HCT116 (cell line): ENCODE measurements at regions not wholly inside any gene's neighbourhood (a gene's known extent, or its start where the extent isn't known, plus 50 kb on each side); places are given as distances from the start of the nearest gene placed in this dataset.
"Not testable (repeated sequence)": the region's sequence is repeated elsewhere in the genome, so short reads cannot be mapped to it uniquely, and the experiment has no call there.

ENCODE experiments used
- CEBPB ChIP-seq: IDR thresholded peaks from 2 replicates; pipeline ENCODE4 v1.6.1; 2012; ENCODE audit warnings: low read depth
- CTCF ChIP-seq, 3 experiments: fragments of 200-600 bp in 1 of 3; sonication (generic) in 1 of 3; IDR thresholded peaks in 2 of 3; conservative IDR thresholded peaks in 1 of 3; 2 replicates each; pipeline ENCODE4 v1.5.1; 2012 to 2017; ENCODE audit warnings: low read depth in 2 of 3, low read length in 2 of 3, antibody characterized with exemption in 1 of 3, borderline replicate concordance in 1 of 3, control low read depth in 1 of 3, mild to moderate bottlenecking in 1 of 3, mixed read lengths in 1 of 3, mixed run types in 1 of 3, moderate library complexity in 1 of 3; ENCODE audit not compliant: insufficient read depth in 1 of 3
- EZH2phosphoT487 ChIP-seq: fragments of 200-600 bp; IDR thresholded peaks from 2 replicates; pipeline ENCODE4 v1.6.1; 2018; ENCODE audit warnings: antibody characterized with exemption, borderline replicate concordance
- FOSL1 ChIP-seq: IDR thresholded peaks from 2 replicates; pipeline ENCODE4 v1.6.1; 2012; ENCODE audit warnings: low read depth
- MAX ChIP-seq: IDR thresholded peaks from 2 replicates; pipeline ENCODE4 v1.6.1; 2012
- POLR2A ChIP-seq: IDR thresholded peaks from 2 replicates; pipeline ENCODE4 v1.7.0; 2011; ENCODE audit warnings: borderline replicate concordance; ENCODE audit not compliant: insufficient read depth, insufficient read length; ENCODE audit errors: extremely low read depth
- SIN3A ChIP-seq: IDR thresholded peaks from 2 replicates; pipeline ENCODE4 v1.6.1; 2012; ENCODE audit warnings: low read depth
- YY1 ChIP-seq: IDR thresholded peaks from 2 replicates; pipeline ENCODE4 v1.6.1; 2011; ENCODE audit warnings: low read length, low read depth, moderate library complexity, mild to moderate bottlenecking; ENCODE audit not compliant: insufficient replicate concordance; ENCODE audit errors: extremely low read depth

- TF ChIP-seq CTCF (IDR thresholded peaks at IDR 0.05 in 2 of 3, conservative IDR thresholded peaks at IDR 0.05 in 1 of 3; ENCODE audit: borderline replicate concordance in 1 of 3, insufficient read depth in 1 of 3, low read depth in 2 of 3, low read length in 2 of 3); POLR2A; SIN3A; YY1; CEBPB; FOSL1; MAX; EZH2phosphoT487: not testable (repeated sequence)
These were observed 663.0 kb upstream of the CBLB start for GRCh38 chr3:106531771-106532329.
